HG03378 (cell line): ENCODE measurements at regions not wholly inside any gene's neighbourhood (a gene's known extent, or its start where the extent isn't known, plus 50 kb on each side); places are given as distances from the start of the nearest gene placed in this dataset.

Experiments
- ATAC-seq: cut with Tn5 transposase; IDR thresholded peaks from one replicate; pipeline ENCODE4 v1.9.1; 2021; ENCODE audit warnings: mild to moderate bottlenecking, moderate library complexity; ENCODE audit not compliant: unreplicated experiment

DNA sequence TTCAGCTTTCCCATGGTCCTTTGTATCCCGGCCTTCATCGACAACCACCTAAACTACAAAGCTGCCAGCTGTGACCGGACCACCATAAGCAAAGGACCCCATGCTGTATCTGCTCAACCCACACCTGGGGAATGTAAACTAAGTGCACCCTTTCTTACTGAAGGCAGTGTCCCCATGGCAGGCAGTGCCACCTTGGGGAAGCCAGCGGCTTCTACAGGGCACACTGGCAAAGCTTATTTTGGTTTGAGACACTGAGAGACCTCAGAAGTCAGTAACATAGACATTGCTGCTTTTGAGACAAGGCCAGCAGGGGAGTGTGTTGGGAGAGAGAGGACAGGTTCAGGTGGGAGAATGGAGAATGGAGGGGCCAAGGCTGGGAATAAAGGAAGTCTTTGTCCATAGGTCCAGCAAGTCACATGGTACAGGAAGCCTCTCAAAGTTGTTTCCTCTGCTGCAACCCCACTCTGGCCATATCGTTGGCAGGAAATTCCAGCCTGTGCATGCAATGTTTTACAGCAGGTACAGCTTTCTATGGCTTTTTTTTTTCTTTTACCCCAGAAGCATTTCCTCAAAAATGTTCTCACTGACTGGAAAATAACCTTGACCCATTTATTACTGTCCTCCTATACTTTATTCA, 85.9 kb upstream of the NPVF start:
- no peak for ATAC-seq

DNA sequence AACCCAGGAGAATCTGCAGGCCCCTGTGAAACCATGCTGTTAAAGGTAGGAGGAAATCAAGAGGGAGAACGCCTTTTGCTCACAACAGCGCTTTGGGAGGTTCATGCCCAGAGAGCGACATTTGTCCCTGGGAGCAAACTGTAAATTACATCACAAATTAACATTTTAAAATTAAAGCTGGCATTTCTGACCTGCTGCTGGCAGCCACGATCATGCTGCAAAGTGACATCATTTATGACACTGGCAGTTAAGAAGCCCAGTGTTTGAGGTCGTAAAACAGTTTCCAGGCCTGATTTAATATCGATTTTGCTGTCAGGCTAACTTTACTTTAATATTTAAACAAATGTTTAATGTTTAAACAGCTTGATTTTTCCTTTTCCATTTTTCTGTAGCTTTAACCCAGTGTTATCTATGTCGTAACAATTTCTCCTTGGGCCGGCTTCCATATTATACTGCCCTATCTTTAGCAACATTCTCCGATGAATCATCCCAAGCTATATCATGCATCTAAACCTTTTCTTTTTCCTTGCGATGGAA, 86.5 kb upstream of the NPVF start:
- no peak for ATAC-seq

DNA sequence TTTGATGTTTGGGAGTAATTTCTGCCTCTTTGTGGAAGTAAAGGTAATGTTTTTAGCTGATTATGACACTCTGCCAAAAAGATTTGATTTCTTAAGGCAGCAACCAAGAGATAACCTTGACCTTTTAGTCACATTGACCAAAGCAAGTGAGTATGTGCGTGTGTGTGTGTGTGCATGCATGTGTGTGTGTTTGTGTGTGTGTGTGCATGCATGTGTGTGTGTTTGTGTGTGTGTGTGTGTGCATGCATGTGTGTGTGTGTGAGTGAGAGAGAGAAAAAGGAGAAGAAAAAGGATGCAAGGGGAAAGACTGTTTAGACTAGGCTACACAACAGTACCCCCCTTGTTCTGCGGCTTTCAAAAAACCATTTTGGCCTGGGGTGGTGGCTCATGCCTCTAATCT, 88.1 kb upstream of the NPVF start:
- no peak for ATAC-seq

DNA sequence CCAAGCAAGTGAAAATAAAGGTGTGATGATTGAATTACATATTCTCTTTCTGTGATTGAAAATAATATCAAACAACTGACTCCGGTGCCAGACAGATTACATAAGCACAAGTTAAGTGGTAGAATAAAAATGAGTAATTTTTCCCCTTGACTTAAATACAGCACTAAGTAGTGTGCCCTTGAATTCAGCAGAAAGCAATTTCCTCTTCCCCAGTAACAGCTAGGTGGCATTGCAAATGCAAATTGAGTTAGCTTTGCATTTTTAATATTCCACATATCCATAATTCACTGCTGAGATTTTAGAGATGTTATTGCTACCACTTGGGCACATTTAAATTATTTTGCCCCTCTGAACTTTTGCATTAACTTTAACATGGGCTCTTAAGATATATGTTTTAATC, 89.8 kb upstream of the NPVF start:
- no peak for ATAC-seq

DNA sequence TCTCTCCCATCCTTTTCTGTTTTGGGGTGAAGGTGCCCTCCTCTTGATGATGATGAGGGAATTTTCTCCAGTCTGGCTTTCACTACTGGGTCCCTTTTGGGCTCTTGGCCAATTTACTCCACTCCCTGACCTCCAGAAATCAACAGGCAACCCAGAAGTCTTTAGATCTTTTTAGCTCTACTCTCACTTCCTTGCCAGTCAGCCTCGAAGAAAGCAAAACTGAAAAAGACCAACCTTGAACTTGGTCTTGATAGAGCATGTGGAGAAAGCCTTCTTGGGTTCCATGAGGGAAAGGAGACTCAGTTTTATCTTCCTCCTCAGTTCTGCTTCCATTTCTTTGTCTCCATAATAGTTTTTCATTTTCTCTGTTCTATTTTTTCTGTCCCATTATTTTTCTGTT, 91.4 kb upstream of the NPVF start:
- ATAC-seq: no peak

DNA sequence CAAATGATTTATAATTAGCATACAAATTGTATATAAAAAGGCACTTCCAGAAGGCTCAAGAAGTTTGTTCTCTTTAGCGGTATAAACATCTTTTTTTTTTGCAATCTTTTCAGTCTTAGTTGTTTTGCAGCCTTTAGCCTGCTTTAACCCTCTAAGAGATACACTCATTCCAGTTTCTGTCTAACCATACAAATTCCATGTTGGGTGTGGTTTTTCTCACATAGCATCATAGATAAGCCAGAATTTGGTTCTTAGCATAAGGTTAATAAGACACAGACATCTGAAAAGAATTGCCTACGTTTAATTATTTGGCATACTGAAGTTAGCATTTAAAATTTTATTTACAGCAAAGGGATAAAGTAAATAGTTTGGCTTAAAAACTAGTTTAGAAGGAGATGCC, 92.5 kb upstream of the NPVF start:
- ATAC-seq: no peak

DNA sequence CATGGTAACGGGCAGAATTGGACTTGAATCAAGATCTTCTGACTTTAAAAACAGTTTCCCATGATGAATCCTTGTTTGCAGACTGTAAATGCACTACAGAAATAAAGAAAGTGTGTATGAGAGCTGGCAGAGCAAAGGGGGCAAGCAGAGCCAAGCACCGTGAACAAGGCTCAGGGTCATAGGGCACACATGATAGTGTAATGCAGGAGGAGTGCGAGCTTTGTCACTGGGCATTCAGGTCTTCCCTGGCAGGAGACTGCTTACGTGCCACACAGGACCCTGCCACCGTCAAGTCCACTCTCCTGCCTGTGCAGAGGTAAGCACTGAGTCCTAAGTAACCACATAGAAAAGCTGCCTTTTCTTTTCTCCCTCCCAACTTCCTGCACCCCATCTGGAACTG, 93.1 kb upstream of the NPVF start:
- ATAC-seq: no peak

DNA sequence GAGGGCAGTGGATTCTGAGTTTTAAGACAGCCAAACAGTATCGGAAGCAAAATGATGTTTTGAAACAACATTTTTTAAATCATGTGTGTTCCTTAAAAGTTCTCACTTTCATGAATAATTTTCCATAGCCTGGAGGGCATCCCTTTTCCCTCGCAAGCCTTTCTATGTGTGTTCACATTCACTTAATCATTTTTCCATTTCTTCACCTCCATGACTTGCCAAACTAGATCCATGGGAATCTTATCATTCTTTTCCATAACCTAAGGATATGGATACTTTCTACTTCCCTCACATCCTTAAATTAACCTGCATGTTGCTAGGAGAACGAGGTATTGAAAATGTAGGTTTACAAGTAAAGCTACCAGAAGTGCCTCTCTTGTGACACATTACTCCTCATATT, 94.2 kb upstream of the NPVF start:
- ATAC-seq: no peak

DNA sequence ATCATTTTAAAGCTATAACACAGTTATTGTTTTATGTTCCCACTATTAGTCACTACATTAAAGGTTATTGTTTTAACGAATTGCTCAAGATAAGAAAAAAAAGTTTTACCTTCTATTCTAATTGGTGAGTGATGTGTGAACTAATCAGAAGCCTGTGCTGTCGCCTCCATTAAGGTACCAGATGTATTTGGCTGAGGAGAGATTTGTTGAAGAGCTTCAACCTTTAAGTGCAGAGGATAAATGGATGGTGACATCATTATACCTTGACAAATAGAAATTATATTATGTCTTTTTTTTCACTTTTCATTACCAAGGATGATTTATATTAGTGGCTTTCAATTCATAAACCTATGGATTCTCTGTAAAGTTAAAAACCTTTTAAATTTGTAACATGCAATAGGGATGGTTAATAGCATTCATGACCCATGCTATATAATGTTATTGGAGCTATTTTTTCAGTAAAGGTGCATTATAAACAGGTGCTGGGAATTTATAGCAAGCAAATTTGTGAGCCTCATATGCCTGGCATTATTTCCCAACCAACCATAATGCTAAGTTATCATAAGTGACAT, 97.0 kb upstream of the NPVF start:
- no peak for ATAC-seq

DNA sequence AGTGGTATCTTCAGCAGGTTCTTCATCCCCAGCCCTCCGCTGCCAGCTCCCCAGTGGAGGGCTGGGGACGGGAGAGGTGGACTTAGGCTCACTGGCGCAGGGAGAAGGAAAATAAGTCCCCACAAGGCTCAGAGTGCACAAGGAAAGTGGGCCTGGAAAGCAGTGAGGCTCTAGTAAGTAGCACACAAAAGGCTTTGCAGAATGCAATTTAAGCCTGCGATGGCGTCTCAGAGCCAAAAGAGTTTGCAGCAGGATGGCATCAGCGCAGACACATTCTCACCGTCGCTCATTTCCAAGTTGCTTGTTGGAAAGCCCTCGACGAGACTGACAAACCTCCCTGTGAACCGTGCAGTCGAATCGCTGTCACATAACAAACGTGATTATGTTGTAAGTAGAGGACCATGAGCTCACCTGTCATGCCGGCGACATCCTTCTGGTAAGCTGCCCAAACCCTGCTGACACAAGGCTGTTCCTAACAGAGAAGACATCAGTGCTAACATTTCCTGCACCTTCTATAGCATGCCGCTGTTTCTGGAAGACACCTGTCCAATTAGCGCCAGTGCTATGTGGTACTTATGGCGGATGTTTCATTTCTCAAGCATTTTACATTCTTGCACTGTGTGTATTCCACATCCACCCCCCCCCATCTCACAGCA, 98.3 kb upstream of the NPVF start:
- ATAC-seq: no peak

DNA sequence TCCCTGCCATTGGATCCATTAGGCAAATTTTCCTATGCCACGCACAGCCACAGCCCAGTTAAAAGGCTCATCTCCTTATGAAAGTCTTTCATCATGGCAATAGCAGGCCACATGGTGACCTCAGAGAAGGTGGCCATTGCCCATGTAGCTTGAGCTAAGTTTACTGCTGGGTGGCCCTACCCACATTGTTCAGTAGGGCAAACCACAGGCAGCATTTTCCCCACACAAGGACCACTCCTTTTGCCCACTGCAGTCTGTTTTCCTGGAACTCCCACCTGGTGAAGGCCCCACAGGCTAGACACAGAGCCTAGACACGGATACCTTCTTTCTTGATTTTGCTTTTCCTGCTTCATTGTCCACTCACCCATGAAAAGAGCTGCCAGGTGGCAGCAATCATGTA, 101.5 kb upstream of the NPVF start:
- no peak for ATAC-seq

DNA sequence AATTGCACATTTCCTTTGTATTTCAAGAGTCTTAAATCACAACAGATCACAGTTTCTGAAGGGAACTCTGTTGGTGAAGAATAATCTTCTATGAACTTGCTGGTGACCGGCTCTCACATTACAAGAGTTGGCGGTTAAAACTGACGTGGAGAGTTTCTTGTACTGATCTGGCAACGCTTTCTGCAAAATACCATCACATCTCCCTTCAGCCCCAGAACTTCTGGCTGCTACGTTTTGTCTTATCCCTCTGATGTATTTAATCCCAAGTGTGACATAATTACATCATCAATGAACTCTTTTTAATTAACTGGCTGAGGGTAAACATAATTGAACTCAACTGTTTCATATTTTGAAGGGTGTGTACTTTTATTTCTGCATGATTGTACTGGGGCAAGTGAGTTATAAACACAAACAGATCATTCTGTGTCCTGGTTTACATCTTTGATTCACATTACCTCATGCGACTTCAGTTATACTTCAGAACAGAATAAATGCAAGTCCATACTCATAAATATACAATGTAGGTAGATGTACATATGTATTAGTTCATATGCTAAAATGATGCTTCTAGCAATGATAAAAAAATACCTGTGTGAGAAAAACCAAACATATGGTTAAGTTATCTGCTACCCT, 105.1 kb upstream of the NPVF start:
- ATAC-seq: no peak

DNA sequence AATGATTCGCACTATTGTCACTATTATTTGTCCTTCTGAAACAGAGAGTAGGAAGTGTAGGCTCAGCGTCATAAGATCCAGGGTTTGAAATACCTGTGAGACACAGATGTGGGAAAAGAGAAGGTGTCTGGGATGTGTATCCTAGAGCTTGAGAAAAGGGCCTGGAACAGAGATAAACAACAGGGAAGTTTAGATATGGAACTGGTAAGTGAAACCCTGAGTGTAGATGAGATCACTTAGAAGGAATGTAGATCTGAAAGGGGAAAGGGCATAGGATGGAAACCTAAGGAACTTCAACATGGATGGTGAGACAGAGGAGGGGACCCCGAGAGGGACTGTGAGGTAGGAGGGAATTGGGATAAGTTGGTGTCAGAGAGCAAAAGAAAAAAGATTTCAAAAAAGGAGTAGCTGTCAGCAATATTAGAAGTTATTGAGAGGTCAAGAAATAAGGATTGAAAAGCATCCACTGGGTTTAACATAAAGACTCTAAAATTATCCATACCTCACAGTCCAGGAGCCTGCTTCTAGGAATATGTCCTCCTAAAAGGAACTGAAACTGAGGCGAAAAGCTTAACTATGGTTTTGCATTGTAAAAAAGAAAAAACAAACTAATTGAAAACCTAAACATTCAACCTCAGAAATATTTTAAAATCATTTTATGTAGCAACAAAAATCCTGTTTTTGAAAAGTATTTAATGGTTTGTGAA, 119.2 kb upstream of the NPVF start:
- ATAC-seq: no peak

DNA sequence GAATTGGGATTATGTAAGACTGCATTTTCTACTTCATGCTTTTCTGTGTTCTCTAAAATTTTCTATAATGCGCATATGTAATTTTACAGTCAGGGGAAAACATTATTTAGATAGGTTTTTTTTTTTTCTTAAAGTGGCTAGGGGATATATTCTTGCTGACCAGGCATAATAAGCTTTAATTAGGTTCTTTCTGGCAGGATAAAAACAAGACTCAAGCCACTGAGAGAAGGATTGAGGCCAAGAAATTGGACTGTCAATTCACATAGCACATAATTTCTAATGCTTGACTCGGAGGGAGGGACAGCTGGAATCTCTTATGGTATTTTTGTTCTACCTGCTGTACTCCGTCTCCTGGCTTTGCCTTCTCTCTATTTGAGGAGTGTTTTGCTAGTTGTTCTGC, 119.8 kb upstream of the NPVF start:
- ATAC-seq: no peak

DNA sequence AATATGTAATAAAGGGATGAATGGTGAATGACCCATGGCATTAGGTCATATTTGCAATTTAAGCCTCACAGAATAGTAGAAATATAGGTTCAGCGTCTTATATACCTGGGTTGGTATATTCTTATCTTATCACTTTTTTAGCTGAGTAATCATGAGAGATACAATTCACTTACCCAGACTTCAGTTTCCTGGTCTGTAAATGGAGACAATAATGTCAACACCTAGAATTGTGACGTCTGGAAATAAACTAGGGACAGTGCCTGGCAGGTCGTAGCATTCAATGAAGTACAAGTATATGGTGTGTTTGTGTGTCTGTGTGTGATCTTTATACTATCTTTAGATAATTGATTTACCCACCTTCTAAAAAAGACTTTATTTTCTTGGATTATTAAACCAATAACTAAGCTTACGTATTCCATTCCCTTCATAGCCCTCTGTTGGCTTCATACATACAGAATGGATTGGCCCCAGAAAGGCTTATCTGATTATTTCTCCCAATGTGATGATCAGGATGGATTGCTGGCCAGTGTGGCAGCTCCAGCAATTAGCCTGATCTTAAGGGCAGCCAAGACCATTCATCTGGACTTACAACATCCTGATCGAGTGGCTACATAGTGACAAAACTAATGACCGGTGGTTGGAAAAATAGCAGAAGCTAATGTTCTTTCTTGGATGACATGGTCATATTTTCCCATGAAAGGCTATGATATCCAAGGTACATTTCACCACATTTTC, 121.2 kb upstream of the NPVF start:
- ATAC-seq: no peak

DNA sequence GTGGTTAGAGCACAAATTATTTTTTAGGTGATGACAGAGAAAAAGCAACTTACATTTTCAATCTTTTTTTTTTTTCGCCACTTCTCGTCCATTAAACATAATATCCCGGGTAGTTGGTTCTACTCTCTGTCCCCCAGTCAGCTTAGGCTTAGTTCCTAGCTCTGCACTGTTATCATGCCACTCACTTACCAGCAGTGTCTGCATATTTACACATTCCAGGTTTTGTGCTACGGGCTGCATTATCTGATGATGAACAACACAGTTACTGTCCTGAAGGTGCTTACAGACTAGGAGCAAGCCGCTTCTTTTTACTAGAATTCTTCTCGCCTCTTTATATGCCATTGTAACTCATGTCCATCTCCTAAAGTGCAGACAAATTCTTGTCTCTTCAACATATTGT, 121.8 kb upstream of the NPVF start:
- ATAC-seq: no peak

DNA sequence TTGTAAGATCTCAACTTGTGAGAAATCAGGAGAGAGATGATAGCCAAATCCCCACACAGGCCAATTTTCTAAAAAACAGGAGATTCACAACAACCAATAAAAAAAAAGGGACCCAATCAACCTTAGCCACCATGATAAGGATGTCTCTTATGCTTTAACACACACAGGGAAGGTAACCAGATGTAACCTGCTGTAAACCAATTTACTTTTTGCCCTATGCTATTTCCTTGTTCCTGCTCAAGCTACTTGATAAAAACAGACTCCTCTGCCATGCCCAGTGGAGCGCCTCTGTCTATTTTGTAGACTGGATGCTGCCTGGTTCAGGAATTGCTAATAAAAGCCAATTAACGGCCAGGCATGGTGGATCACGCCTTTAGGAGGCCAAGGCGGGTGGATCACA, 123.5 kb upstream of the NPVF start:
- no peak for ATAC-seq

DNA sequence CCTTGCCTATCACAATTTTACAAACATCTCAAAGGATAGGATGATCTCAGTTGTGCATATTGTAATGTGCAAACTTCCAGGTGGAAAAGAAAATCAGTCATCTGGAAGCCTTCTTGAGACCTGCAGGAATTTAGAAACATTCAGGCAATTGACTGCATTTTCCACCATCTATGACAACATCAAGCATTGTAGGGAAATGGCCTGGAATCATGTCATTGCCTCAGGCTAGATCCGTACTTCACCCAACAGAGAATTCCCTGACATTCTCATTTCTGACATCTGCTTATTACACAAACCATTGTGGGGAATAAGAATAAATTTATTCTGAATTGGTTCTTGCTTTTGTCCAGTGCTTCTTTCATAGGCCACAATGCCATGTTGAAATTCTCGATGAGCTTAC, 124.9 kb upstream of the NPVF start:
- ATAC-seq: no peak

DNA sequence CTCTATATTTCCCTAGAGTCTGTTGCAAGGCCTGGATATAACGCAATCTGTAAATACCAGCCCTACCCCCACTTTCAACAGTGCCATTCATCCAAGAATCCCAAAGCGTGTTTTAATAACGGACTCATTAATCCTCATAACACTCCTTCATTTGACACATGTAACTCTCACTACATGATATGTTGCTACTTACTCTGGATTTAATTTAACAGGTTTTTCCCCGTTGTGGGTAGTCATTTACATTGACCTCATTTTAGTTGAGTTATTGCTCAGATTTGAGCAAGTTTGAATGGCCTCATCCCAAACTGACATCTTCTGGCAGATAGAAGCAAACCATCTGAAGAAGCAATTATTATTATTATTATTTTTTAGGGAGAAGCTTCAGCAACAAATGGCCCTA, 125.4 kb upstream of the NPVF start:
- ATAC-seq: no peak

DNA sequence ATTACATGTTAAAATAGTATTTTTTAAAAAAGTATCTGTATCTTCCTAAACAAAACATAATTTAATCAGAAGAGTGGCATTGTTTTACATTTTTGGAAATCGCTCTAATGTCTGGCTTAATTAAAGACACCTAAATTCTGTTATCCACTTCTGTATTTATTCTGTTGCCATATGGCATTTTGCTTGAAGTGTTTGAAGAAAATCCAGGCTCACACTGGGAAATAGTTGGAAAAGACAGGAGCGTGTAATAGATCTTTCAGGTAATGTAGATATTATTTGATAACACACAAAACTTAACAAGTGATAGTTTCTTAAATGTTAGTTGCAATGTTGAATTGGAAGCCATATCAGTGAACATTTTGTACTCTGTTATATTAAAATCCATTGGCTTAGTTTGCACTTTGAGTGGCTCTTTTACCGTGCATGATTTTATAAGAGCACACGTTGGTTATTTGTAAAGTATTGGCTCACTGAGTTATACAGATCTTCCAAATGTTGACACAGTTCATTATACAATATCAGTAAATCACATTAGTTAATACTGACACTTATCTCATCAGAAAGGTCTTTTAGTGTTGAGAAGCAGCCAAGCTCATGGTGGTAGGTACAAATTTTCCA, 128.4 kb upstream of the NPVF start:
- ATAC-seq: no peak
